ENCODE measurements at regions not wholly inside any gene's neighbourhood (a gene's known extent, or its start where the extent isn't known, plus 50 kb on each side); places are given as distances from the start of the nearest gene placed in this dataset.
"Not testable (repeated sequence)": the region's sequence is repeated elsewhere in the genome, so short reads cannot be mapped to it uniquely, and the experiment has no call there.

DNA sequence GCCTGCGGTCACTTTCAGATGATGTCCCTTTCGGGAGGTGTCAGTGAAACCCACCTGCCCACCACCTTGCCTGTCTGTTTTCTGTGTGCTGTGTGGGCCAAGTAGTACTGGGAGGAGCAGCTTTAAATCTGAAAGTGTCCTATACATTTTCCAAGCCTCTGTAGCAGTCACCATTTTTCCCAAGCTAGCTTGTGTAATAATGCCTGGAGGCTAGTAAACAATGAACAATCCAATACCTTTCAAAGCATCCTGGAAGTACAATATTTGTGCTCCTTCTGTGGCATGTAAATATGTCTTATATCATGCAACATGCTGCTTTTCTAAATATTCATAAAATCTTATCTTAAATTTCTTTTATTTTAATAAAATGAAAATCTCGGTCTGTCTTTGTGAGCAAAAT is 111.6 kb upstream of the C1GALT1C1 start:
- no peaks in the 10 kb centered on the region for H3K27me3 ChIP-seq
- no peak for TF ChIP-seq Cebpa-rat (IDR thresholded peaks at IDR 0.05)
- H3K27ac ChIP-seq: no peak overlapping the region
- no peaks in the 10 kb centered on the region for H3K36me3 ChIP-seq
- H3K4me1 ChIP-seq: peaks cover 46% of the 10 kb centered on the region
- H3K9ac ChIP-seq: no peak overlapping the region
- H4K20me1 ChIP-seq: no peaks in the 10 kb centered on the region
- H3K4me3 ChIP-seq: no peak overlapping the region
- H3K4me2 ChIP-seq: peak overlapping the region; percentile 23; the same call in 1 of the 2 replicates
- H3K9me3 ChIP-seq: peaks cover 16% of the 10 kb centered on the region

DNA sequence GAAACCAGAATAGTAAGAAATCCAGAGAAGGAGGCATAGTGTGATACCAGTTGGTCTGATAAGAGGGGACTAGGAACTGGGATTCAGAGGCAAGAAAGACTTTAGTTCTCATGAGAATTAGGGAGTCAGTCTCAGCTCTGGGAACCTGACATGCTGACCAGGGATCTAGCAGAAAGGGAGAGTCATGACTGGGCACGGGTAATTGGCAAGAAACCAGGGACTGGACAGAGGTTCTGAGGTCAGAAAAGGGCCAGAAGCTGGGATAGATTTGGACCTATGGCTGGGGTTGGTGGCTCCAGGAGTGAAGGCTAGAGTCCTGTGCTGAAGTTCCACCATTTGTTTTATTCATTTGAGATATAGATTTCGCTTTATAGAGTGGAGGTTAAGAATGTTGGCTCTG is 110.2 kb upstream of the C1GALT1C1 start:
- 0 out of 2 replicates have a peak overlapping the region, but pooled peaks have one; percentile 23 for H3K4me2 ChIP-seq
- H3K4me3 ChIP-seq: no peak overlapping the region
- peaks cover 43% of the 10 kb centered on the region for H3K4me1 ChIP-seq
- H3K27me3 ChIP-seq: no peaks in the 10 kb centered on the region
- H3K9me3 ChIP-seq: peaks cover 11% of the 10 kb centered on the region
- H3K36me3 ChIP-seq: no peaks in the 10 kb centered on the region
- H4K20me1 ChIP-seq: no peaks in the 10 kb centered on the region
- TF ChIP-seq Cebpa-rat (IDR thresholded peaks at IDR 0.05): no peak
- no peak overlapping the region for H3K9ac ChIP-seq
- no peak overlapping the region for H3K27ac ChIP-seq

DNA sequence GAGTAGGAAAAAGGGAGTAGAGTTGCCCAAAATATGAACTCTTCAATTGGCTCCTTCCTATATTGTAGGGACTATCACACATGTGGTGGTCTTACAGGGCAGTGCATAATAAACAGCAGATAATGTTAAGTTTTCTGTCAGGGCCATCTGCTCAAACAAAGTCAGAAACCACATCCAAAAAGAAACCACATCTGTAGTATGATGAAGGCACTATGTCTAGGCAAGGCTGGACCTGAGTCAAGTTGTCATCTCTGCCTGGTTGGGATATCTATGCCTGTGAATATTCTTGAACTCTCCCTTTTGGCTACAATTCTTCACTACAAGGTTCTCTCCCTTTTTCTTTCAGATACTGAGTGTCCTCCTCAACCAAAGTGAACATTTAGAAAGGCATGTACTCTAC is 109.4 kb upstream of the C1GALT1C1 start:
- Histone ChIP-seq H3K36me3 (no peaks in the 10 kb centered on the region), H3K4me3 (no peak overlapping the region), H3K27me3 (no peaks in the 10 kb centered on the region), H3K9me3 (peaks cover 6% of the 10 kb centered on the region; the same call in 1 of the 2 replicates), H3K4me1 (peaks cover 49% of the 10 kb centered on the region), H3K4me2 (peak overlapping the region; percentile 23; the same call in 1 of the 2 replicates), H4K20me1 (no peaks in the 10 kb centered on the region), H3K9ac (no peak overlapping the region), H3K27ac (no peak overlapping the region)
- no peak for TF ChIP-seq Cebpa-rat (IDR thresholded peaks at IDR 0.05)

DNA sequence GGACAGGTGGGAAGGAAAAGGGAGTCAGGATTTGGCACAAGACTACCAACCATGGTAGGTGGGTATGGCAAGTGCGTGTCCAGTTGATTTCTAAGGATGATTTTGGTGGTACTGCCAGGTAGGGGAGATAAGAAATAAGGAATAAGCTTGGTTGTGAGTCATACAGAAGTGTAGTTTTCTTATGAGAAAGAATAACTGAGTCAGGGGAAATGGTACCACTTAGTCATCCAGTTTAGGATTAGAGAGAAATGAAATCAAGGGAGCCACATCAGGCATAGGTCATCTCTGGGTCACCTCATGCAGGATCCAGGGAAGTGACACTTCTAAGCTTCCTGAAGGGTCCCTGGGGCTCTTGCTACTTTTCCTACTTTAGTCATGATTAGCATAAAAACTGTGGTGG is 107.1 kb upstream of the C1GALT1C1 start:
- no peak overlapping the region for H3K9ac ChIP-seq
- H3K27ac ChIP-seq: no peak overlapping the region
- no peak for TF ChIP-seq Cebpa-rat (IDR thresholded peaks at IDR 0.05)
- H4K20me1 ChIP-seq: no peaks in the 10 kb centered on the region
- peaks cover 8% of the 10 kb centered on the region; the same call in 1 of the 2 replicates for H3K9me3 ChIP-seq
- H3K4me3 ChIP-seq: no peak overlapping the region
- no peaks in the 10 kb centered on the region for H3K36me3 ChIP-seq
- peaks cover 44% of the 10 kb centered on the region for H3K4me1 ChIP-seq
- H3K27me3 ChIP-seq: no peaks in the 10 kb centered on the region
- peak overlapping the region; percentile 51 for H3K4me2 ChIP-seq

DNA sequence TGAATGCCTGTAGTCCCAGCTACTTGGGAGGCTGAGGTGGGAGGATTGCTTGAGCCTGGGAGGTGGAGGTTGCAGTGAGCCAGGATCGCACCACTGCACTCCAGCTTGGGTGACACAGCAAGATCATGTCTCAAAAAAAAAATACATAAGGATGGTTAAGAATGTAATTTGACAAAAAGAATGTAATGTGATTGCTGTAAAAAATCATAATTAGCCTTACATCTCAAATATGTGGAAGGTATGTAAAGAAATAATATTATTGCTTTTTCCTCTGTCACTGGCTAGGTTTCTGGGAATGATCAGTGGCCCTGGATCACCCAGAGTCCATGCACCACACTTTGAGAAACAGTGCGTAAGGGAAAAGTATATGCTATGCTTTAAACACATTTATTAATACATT is 106.1 kb upstream of the C1GALT1C1 start:
- Histone ChIP-seq H3K36me3 (no peaks in the 10 kb centered on the region), H3K27ac (no peak overlapping the region), H3K4me3 (no peak overlapping the region), H3K4me2 (no peak overlapping the region), H3K27me3 (no peaks in the 10 kb centered on the region), H3K9me3 (peaks cover 8% of the 10 kb centered on the region; the same call in 1 of the 2 replicates), H3K4me1 (peaks cover 40% of the 10 kb centered on the region), H4K20me1 (no peaks in the 10 kb centered on the region), H3K9ac (no peak overlapping the region)
- TF ChIP-seq Cebpa-rat (IDR thresholded peaks at IDR 0.05): no peak

DNA sequence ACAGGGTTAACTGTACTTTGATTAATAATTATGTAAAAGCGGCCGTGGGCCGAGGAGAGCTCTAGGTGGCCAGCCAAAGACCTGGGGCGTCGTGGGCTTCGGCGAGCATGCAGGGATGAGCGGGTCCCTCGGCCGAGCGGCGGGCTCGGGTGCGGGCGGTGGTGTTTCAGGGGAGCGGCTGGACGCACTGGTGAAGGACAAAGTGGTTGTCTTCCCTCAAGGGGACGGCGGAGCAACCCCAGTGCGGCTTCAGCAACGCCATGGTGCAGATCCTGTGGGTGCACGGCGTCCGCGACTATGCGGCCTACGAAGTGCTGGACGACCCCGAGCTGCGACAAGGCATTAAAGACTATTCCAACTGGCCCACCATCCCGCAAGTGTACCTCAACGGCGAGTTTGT is 103.0 kb upstream of the C1GALT1C1 start:
- Histone ChIP-seq H3K36me3 (no peaks in the 10 kb centered on the region), H4K20me1 (no peaks in the 10 kb centered on the region), H3K4me1 (peaks cover 28% of the 10 kb centered on the region), H3K9ac (no peak overlapping the region), H3K27me3 (no peaks in the 10 kb centered on the region), H3K9me3 (peaks cover 8% of the 10 kb centered on the region; the same call in 1 of the 2 replicates), H3K4me3 (no peak overlapping the region), H3K27ac (no peak overlapping the region), H3K4me2 (no peak overlapping the region)
- TF ChIP-seq Cebpa-rat (IDR thresholded peaks at IDR 0.05): no peak

DNA sequence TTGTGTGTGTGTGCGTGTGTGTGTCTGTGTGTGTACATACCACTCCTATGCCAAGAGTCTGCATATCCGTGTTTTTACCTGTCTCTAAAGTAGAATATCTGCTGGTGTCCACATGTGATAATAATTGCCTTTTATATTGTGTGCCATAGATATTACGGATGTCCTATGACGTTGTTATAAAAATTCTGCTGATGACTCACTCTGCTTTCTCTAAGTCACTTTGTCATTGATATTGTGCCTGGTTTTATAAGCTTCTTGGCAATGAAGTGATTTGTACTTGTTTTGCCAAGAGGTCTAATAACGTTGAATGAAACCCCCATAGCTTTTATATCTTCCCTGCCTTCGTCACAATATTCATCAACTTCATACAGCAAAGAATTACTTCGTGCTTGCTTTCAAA is 102.6 kb upstream of the C1GALT1C1 start:
- Histone ChIP-seq H3K4me3 (no peak overlapping the region), H3K27me3 (no peaks in the 10 kb centered on the region), H3K9ac (no peak overlapping the region), H3K4me2 (no peak overlapping the region), H3K9me3 (peaks cover 8% of the 10 kb centered on the region; the same call in 1 of the 2 replicates), H3K27ac (no peak overlapping the region), H3K4me1 (peaks cover 31% of the 10 kb centered on the region), H4K20me1 (no peaks in the 10 kb centered on the region), H3K36me3 (no peaks in the 10 kb centered on the region)
- TF ChIP-seq Cebpa-rat (IDR thresholded peaks at IDR 0.05): no peak

DNA sequence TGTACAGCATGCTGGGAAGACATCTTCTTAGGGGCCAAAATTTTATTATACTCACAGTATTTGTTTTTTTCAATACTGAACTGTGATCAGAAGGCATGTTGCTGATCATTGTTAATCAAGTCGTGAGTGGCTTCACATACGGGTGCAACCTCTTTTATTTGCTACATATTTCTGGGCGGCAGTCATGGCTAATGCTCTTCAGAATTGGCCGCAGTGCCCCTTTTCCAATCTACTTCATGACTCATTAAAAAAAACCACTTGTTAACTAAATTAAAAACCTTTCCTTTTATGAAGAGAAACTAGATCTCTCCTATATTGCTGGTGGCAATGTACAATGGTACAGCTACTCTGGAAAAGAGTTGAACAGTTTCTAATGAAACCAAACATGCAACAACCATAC is 101.5 kb upstream of the C1GALT1C1 start:
- Histone ChIP-seq H3K36me3 (no peaks in the 10 kb centered on the region), H4K20me1 (no peaks in the 10 kb centered on the region), H3K9me3 (peaks cover 8% of the 10 kb centered on the region; the same call in 1 of the 2 replicates), H3K4me3 (no peak overlapping the region), H3K4me2 (no peak overlapping the region), H3K4me1 (peaks cover 34% of the 10 kb centered on the region), H3K9ac (no peak overlapping the region), H3K27ac (no peak overlapping the region), H3K27me3 (no peaks in the 10 kb centered on the region)
- TF ChIP-seq Cebpa-rat (IDR thresholded peaks at IDR 0.05): no peak

DNA sequence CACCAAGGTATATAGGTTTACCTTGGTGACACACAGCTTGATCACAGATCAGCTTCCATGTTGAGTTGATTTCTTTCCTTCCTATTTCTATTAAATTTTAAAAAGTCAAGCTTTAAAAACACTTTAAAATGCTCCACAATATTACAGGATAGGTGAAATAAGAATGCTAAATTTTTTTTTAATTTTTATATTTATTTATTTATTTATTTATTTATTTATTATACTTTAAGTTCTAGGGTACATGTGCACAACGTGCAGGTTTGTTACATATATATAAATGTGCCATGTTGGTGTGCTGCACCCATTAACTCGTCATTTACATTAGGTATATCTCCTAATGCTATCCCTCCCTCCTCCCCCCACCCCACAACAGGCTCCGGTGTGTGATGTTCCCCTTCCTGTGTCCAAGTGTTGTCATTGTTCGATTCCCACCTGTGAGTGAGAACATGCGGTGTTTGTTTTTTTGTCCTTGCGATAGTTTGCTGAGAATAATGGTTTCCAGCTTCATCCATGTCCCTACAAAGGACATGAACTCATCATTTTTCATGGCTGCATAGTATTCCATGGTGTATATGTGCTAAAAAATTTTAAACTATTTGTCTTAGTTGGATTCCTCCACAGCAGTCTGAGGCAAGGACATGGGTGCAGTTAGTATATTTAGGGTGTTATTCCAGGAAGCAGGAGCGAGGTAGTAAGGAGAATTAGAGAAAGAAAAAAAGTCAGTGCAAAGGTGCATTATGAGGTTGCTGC is 99.8 kb upstream of the C1GALT1C1 start:
- not testable (repeated sequence) for H4K20me1 ChIP-seq, H3K36me3 ChIP-seq, H3K9me3 ChIP-seq, H3K27me3 ChIP-seq, H3K4me3 ChIP-seq, H3K4me2 ChIP-seq, H3K9ac ChIP-seq, H3K27ac ChIP-seq
- peaks cover 37% of the 10 kb centered on the region for H3K4me1 ChIP-seq

DNA sequence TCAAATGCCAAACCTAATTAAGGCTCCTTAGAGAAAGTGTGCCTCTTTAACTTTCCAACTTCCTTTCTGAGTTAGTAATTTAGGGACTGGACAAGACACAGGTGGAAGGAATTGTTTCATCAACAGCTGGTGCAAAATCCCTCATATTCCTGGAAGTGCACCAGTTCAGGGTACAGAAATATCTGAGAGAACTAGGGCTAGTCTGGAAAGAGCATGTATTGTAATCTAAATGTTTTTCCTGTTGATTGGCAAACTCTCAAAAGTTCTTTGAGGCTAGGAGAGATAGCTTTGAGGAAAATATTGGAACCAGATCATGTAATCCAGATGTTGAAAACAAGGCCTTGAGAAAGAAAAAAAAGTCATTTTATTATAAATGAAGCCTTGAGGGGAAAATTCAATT is 98.1 kb upstream of the C1GALT1C1 start:
- no peak overlapping the region for H3K4me2 ChIP-seq
- no peaks in the 10 kb centered on the region for H4K20me1 ChIP-seq
- H3K4me3 ChIP-seq: no peak overlapping the region
- TF ChIP-seq Cebpa-rat (IDR thresholded peaks at IDR 0.05): no peak
- H3K4me1 ChIP-seq: peaks cover 35% of the 10 kb centered on the region
- no peak overlapping the region for H3K9ac ChIP-seq
- peaks cover 3% of the 10 kb centered on the region; the same call in 1 of the 2 replicates for H3K9me3 ChIP-seq
- no peak overlapping the region for H3K27ac ChIP-seq
- no peaks in the 10 kb centered on the region for H3K27me3 ChIP-seq
- no peaks in the 10 kb centered on the region for H3K36me3 ChIP-seq

Measured in BLaER1 (cell line).